ENCODE measurements at regions not wholly inside any gene's neighbourhood (a gene's known extent, or its start where the extent isn't known, plus 50 kb on each side); places are given as distances from the start of the nearest gene placed in this dataset. TPM values are rescaled to one million over a fixed set of nuclear protein-coding genes. Genes with fewer than 3 reads are reported as not detected.
"Not testable (repeated sequence)": the region's sequence is repeated elsewhere in the genome, so short reads cannot be mapped to it uniquely, and the experiment has no call there.

- H3K27ac ChIP-seq (ENCODE audit: low read depth in 1 of 2, low read length in 1 of 2); H3K9ac ChIP-seq (ENCODE audit: insufficient read depth in 1 of 2, low read length in 2 of 2); H3K9me3 ChIP-seq (ENCODE audit: control insufficient read depth in 4 of 4, insufficient read depth in 3 of 4, low read length in 3 of 4); H3K4me3 ChIP-seq; DNase-seq; ATAC-seq (ENCODE audit: insufficient read depth, low FRiP score); H3K27me3 ChIP-seq (ENCODE audit: control insufficient read depth in 3 of 3, insufficient read depth in 3 of 3, low read length in 2 of 3); H3K4me1 ChIP-seq (ENCODE audit: control insufficient read depth in 5 of 5, insufficient read depth in 5 of 5, low read length in 5 of 5); H3K36me3 ChIP-seq (ENCODE audit: control insufficient read depth in 4 of 4, insufficient read depth in 4 of 4, low read length in 4 of 4): not testable (repeated sequence)
- WGBS, 2 donors = 70 to 71% methylated on average over 25 to 28 of the region's 30 CpGs
Observed at GRCh38 chr16:21545664-21546326, 53.6 kb upstream of the METTL9 start.

- H3K27me3 ChIP-seq (ENCODE audit: control insufficient read depth in 3 of 3, insufficient read depth in 3 of 3, low read length in 2 of 3); H3K36me3 ChIP-seq (ENCODE audit: control insufficient read depth in 4 of 4, insufficient read depth in 4 of 4, low read length in 4 of 4); ATAC-seq (ENCODE audit: insufficient read depth, low FRiP score); H3K9me3 ChIP-seq (ENCODE audit: control insufficient read depth in 4 of 4, insufficient read depth in 3 of 4, low read length in 3 of 4); H3K4me3 ChIP-seq; DNase-seq; H3K27ac ChIP-seq (ENCODE audit: low read depth in 1 of 2, low read length in 1 of 2); H3K9ac ChIP-seq (ENCODE audit: insufficient read depth in 1 of 2, low read length in 2 of 2); H3K4me1 ChIP-seq (ENCODE audit: control insufficient read depth in 5 of 5, insufficient read depth in 5 of 5, low read length in 5 of 5): not testable (repeated sequence)
- WGBS, 2 donors = 92 to 94% methylated on average over 4 to 7 of the region's 7 CpGs
Observed at GRCh38 chr16:21549396-21549795, 50.0 kb upstream of the METTL9 start.

Small RNA genes in the stretch of these regions (small RNA-seq; reads per million reads assigned to genes)
- not detected for gene MIR3680-1 (ENCODE audit: low replicate concordance)

Measured in lung (tissue), 10 donors.